ENCODE measurements at regions not wholly inside any gene's neighbourhood (a gene's known extent, or its start where the extent isn't known, plus 50 kb on each side); places are given as distances from the start of the nearest gene placed in this dataset.
"Not testable (repeated sequence)": the region's sequence is repeated elsewhere in the genome, so short reads cannot be mapped to it uniquely, and the experiment has no call there.

DNA sequence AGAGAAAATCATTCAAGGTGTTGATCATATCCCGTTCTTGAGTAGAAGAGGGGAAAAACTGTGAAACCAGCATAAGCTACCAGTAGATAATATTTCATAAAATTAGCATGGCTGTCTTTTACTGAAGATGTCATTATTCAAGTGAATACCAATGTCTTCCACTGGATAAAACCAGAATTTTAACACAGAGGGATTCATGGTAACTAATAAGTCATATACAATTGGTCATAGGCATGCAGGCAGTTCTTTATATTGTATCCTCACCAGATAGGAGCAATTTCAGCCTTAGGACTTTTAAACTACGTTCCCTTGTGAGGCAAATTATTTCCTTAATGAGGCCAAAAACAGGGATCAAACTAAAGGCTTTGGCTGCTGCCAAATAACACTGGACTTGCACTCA lies 202.3 kb upstream of the PITRM1 start:
- Mint-ChIP-seq H3K27me3 (ENCODE audit: low read depth) (peaks cover 5% of the 10 kb centered on the region), H3K4me1 (ENCODE audit: low read depth) (no peaks in the 10 kb centered on the region), H3K4me3 (no peak overlapping the region), H3K9me3 (no peaks in the 10 kb centered on the region), H3K27ac (no peak overlapping the region), H3K36me3 (ENCODE audit: low read depth) (no peaks in the 10 kb centered on the region)
- DNase-seq (ENCODE audit: low spot score), result no peak

DNA sequence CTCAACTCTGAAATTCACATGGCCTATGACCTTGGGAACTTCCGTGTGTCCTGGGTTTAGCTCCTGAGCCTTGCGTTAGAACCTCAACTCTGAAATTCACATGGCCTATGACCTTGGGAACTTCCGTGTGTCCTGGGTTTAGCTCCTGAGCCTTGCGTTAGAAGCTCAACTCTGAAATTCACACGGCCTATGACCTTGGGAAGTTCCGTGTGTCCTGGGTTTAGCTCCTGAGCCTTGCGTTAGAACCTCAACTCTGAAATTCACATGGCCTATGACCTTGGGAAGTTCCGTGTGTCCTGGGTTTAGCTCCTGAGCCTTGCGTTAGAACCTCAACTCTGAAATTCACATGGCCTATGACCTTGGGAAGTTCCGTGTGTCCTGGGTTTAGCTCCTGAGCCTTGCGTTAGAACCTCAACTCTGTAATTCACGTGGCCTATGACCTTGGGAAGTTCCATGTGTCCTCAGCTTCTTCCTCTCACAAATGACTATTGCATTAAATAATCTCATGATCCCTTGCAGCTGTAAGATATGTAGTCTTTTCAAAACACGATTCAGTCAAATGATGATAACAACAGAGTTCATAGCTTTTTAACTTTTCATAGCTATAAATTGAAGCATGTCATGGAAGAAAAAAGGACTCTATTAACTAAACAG lies 200.9 kb upstream of the PITRM1 start:
- not testable (repeated sequence) for H3K27me3 Mint-ChIP-seq (ENCODE audit: low read depth); H3K9me3 Mint-ChIP-seq

DNA sequence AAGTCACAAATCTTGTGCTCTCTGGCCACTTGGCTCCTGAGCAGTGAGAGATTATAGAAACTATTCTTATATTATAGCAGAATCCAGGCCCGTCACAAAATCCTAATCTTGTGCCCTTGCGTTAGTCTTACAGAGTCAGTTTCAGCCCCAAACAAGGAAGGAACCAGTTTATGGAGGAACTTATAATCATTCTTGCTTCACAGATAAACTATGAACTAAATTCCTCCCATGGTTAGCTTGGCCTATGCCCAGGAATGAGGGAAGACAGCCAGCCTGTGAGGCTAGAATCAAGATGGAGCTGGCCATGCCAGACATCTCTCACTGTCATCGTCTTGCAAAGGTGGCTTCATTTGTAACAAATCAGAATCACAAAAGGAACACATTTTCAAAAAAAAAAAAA lies 199.7 kb upstream of the PITRM1 start:
- Mint-ChIP-seq H3K27ac (no peak overlapping the region), H3K27me3 (ENCODE audit: low read depth) (peaks cover 8% of the 10 kb centered on the region), H3K36me3 (ENCODE audit: low read depth) (no peaks in the 10 kb centered on the region), H3K4me3 (no peak overlapping the region), H3K4me1 (ENCODE audit: low read depth) (no peaks in the 10 kb centered on the region), H3K9me3 (no peaks in the 10 kb centered on the region)
- no peak for DNase-seq (ENCODE audit: low spot score)

More for the DNA sequence above, 200.9 kb upstream of the PITRM1 start:
- H3K4me3 Mint-ChIP-seq; H3K27ac Mint-ChIP-seq; DNase-seq (ENCODE audit: low spot score); H3K4me1 Mint-ChIP-seq (ENCODE audit: low read depth); H3K36me3 Mint-ChIP-seq (ENCODE audit: low read depth): not testable (repeated sequence)

DNA sequence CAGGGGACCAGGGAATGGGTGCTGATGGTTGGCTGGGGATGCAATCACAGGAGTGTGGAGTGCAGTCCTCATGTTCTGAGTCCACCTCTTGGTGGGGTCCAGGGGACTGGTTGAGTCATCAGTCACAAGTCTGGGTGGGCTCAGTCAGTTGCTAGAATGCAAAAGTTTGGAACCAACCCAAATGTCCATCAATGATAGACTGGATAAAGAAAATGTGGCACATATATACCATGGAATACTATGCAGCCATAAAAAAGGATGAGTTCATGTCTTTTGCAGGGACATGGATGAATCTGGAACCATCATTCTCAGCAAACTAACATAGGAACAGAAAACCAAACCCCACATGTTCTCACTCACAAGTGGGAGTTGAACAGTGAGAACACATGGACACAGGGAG lies 199.0 kb upstream of the PITRM1 start:
- not testable (repeated sequence) for H3K9me3 Mint-ChIP-seq; H3K27me3 Mint-ChIP-seq (ENCODE audit: low read depth); H3K27ac Mint-ChIP-seq; H3K4me3 Mint-ChIP-seq; H3K4me1 Mint-ChIP-seq (ENCODE audit: low read depth); DNase-seq (ENCODE audit: low spot score); H3K36me3 Mint-ChIP-seq (ENCODE audit: low read depth)

DNA sequence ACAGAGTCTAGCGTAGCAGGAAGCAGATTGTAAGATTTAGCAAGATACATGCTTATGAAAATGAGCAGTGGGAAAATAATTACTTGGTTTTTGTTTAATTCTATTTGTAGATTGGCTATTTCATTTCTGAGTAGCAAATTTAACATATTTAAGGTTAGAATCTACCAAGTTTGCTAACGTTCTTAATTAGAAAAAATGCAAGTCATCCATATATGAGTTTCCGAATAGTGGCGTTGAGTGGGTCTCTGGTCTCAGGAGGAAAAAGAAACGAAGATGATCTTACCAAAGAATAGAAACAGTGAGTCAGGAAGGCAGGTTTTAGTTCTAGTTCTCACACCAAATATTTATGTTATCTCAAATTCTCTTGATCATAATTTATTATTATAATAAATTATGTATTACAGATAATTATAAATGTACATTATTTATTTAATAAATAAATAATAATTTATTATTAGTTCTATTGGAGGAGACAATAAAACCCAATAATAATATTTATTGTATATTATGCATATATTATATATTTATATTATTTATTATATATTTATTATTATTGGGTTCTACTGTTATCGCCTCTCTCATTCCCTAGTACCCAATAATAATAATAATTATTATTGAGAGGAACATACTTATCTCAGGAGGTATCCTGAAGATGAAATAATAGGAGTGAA lies 194.3 kb upstream of the PITRM1 start:
- DNase-seq (ENCODE audit: low spot score), result no peak
- Mint-ChIP-seq H3K36me3 (ENCODE audit: low read depth) (no peaks in the 10 kb centered on the region), H3K9me3 (no peaks in the 10 kb centered on the region), H3K4me3 (no peak overlapping the region), H3K27ac (no peak overlapping the region), H3K4me1 (ENCODE audit: low read depth) (no peaks in the 10 kb centered on the region), H3K27me3 (ENCODE audit: low read depth) (peaks cover 3% of the 10 kb centered on the region)

DNA sequence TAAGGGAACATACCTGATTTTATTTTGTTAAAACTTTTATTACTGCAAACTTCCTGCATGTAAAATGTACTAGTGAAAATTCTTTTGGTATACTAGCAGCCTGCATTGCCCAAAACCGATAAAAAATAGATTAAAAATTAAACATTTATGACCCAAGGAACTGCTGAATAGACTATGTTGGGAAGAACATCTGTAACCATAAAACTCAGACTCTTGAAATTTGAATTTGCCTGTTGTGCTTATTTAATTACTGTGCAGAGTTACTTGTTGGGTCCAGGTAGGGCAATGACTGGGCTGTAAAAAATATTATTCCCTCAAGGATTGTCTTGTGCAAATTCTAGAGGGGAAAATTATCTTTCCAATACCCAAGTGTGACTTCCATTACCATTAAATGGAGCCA lies 193.5 kb upstream of the PITRM1 start:
- no peaks in the 10 kb centered on the region for H3K36me3 Mint-ChIP-seq (ENCODE audit: low read depth)
- no peak for DNase-seq (ENCODE audit: low spot score)
- no peaks in the 10 kb centered on the region for H3K4me1 Mint-ChIP-seq (ENCODE audit: low read depth)
- no peak overlapping the region for H3K27ac Mint-ChIP-seq
- H3K9me3 Mint-ChIP-seq, result peaks cover 5% of the 10 kb centered on the region
- H3K27me3 Mint-ChIP-seq (ENCODE audit: low read depth), result peaks cover 4% of the 10 kb centered on the region
- no peak overlapping the region for H3K4me3 Mint-ChIP-seq

DNA sequence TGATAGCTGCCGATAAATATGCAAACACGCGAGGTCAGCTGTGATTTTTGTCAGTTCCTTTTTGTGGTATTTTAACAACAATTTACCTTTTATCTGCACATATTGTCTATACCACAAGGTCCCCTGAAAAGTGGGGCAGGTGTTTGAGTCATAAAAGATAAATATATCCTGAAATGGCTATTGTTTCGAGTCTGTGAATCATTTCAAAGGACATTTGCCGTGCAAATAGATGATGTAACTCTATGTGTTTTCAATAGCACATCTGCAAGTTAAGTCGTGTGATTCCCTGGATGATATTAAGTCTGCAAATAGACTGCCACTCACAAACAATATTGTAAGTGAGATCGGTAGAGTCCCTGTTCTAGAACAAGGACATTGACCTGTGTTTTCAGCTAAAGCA lies 193.0 kb upstream of the PITRM1 start:
- H3K27ac Mint-ChIP-seq, result no peak overlapping the region

DNA sequence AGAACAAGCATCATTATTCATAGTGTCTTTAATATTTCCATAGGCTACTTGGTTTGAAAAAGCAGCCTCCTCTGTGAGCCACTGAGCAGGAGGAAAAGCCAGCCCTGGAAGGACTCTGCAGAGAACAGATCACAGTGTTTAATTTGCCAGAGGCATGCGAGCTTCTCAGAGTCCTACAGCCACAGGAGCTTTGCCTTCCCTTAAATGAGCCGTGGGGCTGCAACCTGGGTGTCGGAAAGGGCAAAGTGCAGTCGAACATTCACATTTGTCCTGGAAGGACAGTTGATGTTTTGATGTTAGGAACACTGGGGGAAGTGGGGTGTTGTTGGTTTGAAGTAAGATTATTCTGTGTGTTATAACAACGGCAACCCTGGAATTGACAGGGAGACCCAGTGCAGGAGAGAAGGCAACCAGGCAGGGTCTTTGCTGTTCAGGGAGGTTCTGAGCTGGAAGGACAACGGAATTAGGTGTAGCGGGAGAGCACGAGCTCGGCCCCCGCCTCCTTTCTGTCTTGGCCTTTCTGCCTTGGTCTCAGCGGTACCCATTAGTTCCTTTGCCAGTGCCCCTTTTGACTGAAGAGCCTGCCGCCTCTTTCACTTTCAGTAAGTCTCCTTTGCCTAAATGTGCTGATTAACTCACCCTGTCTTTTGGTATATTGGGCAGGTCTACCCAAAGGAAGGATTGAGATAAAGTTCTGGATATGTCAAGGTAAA lies 192.3 kb upstream of the PITRM1 start:
- H3K4me3 Mint-ChIP-seq, result no peak overlapping the region
- no peak for DNase-seq (ENCODE audit: low spot score)
- peaks cover 6% of the 10 kb centered on the region for H3K27me3 Mint-ChIP-seq (ENCODE audit: low read depth)

More for the DNA sequence above, 193.0 kb upstream of the PITRM1 start:
- H3K9me3 Mint-ChIP-seq, result peaks cover 9% of the 10 kb centered on the region
- H3K36me3 Mint-ChIP-seq (ENCODE audit: low read depth), result no peaks in the 10 kb centered on the region
- no peak overlapping the region for H3K4me3 Mint-ChIP-seq
- peaks cover 6% of the 10 kb centered on the region for H3K27me3 Mint-ChIP-seq (ENCODE audit: low read depth)
- no peak for DNase-seq (ENCODE audit: low spot score)
- no peaks in the 10 kb centered on the region for H3K4me1 Mint-ChIP-seq (ENCODE audit: low read depth)

DNA sequence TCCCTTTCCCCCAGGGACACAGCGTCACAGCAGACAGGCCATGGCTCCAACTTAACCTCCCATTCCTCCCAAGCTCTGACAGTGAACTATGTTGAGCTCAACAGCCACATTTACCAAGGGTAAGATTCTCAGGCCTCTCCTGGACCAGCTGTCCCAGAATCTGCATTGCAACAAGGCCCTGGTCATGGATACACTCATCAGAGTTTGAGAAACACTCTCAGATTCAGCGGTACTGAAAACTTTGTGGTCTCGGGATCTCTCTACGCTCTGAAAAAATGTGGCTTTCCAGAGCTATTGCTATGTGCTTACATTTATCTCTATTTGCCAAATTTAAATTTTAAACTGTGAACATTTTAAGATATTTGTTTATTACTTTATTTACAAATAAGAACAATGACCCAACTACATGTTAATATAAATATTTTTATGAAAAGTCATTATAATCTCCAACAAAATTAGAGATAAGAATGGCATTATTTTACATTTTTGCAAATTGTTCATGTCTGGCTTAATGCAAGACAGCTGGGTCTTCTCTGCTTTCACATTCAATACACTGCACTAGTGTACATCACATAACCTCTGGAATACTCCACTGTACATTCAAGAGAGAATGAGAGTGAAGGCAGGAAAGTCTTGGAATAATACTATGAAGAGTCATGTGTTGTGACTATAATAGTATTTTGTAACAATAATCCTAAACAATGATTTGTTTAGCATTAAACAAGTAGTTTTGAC lies 190.9 kb upstream of the PITRM1 start:
- H3K27ac Mint-ChIP-seq, result no peak overlapping the region
- peaks cover 3% of the 10 kb centered on the region for H3K27me3 Mint-ChIP-seq (ENCODE audit: low read depth)
- DNase-seq (ENCODE audit: low spot score), result no peak
- no peaks in the 10 kb centered on the region for H3K4me1 Mint-ChIP-seq (ENCODE audit: low read depth)
- no peaks in the 10 kb centered on the region for H3K36me3 Mint-ChIP-seq (ENCODE audit: low read depth)
- no peak overlapping the region for H3K4me3 Mint-ChIP-seq
- peaks cover 16% of the 10 kb centered on the region for H3K9me3 Mint-ChIP-seq

More for the DNA sequence above, 192.3 kb upstream of the PITRM1 start:
- Mint-ChIP-seq H3K27ac (no peak overlapping the region), H3K9me3 (peaks cover 13% of the 10 kb centered on the region), H3K36me3 (ENCODE audit: low read depth) (no peaks in the 10 kb centered on the region), H3K4me1 (ENCODE audit: low read depth) (no peaks in the 10 kb centered on the region)

DNA sequence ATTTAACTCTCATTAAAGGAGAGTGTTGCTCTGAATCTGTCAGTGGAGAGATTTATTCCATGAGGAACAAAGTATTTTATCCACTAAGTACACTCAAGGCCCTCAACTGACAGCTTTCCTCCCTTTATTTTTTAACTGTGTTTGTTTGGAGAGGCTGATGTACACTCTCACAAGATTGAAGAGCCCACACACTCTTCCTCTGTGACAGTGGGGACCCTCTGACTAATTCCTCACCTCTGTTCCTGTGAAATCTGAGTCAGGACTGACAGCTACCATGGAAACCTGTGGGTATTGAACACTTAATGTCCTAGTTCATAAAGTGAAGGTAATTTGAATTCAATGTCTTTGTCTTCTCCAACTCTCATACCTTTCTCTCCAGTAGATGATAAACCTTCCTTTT lies 189.8 kb upstream of the PITRM1 start:
- no peaks in the 10 kb centered on the region for H3K4me1 Mint-ChIP-seq (ENCODE audit: low read depth)
- H3K36me3 Mint-ChIP-seq (ENCODE audit: low read depth), result no peaks in the 10 kb centered on the region
- peaks cover 4% of the 10 kb centered on the region for H3K27me3 Mint-ChIP-seq (ENCODE audit: low read depth)
- no peak overlapping the region for H3K27ac Mint-ChIP-seq
- no peak overlapping the region for H3K4me3 Mint-ChIP-seq
- H3K9me3 Mint-ChIP-seq, result peaks cover 16% of the 10 kb centered on the region
- DNase-seq (ENCODE audit: low spot score), result no peak

DNA sequence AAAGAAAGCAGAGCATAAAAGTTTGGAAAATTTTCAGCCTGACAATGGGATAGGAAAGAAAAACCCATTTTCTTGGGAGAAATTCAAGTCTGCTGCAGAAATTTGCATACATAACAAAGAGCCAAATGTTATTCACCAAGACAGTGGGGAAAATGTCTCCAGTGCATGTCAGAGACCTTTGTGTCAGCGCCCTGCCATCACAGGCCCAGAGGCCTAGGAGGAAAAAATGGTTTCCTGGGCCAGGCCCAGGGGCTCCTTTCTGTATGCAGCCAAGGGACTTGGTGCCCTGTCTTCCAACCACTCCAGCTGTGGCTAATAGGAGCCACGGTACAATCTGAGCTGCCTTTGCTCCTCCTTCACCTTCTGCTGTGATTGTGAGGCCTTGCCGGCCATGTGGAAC lies 189.1 kb upstream of the PITRM1 start:
- H3K4me3 Mint-ChIP-seq, result no peak overlapping the region
- no peak for DNase-seq (ENCODE audit: low spot score)
- H3K9me3 Mint-ChIP-seq, result peaks cover 16% of the 10 kb centered on the region
- H3K27ac Mint-ChIP-seq, result no peak overlapping the region
- H3K36me3 Mint-ChIP-seq (ENCODE audit: low read depth), result no peaks in the 10 kb centered on the region
- no peaks in the 10 kb centered on the region for H3K4me1 Mint-ChIP-seq (ENCODE audit: low read depth)
- peaks cover 5% of the 10 kb centered on the region for H3K27me3 Mint-ChIP-seq (ENCODE audit: low read depth)

DNA sequence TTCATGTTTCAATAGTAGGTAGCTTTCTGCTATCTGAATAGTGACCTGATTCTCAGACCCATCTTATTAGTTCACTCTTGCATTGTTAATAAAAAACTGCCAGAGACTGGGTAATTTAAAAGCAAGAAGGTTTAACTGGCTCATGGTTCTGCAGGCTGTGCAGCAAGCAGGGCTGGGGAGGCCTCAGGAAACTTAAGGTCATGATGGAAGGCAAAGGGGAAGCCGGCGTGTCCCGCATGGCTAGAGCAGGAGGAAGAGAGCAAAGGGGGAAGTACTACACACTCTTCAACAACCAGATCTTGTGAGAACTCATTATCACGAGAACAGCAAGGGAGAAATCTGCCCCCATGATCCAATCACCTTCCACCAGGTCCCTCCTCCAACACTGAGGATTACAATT lies 185.2 kb upstream of the PITRM1 start:
- no peak overlapping the region for H3K4me3 Mint-ChIP-seq
- DNase-seq (ENCODE audit: low spot score), result no peak
- peaks cover 16% of the 10 kb centered on the region for H3K9me3 Mint-ChIP-seq
- no peak overlapping the region for H3K27ac Mint-ChIP-seq
- peaks cover 11% of the 10 kb centered on the region for H3K27me3 Mint-ChIP-seq (ENCODE audit: low read depth)
- no peaks in the 10 kb centered on the region for H3K36me3 Mint-ChIP-seq (ENCODE audit: low read depth)
- no peaks in the 10 kb centered on the region for H3K4me1 Mint-ChIP-seq (ENCODE audit: low read depth)

DNA sequence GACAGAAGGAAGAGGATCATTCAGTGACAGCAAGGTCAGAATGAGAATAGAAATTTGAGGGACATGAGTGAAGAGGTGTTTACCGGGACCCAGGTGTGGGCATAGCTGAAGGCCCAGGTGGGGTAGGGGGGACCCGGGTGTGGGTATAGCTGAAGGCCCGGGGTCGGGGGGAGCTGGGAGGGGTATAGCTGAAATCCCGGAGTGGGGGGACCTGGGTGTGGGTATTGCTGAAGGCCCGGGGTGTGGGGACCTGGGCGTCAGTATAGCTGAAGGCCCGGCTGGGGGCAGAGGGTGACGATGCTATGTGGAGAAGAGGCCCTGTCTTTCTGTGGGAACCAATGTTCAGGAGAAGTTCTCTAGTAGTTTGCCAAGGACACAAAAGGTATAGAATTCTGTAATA lies 183.0 kb upstream of the PITRM1 start:
- Mint-ChIP-seq H3K36me3 (ENCODE audit: low read depth) (no peaks in the 10 kb centered on the region), H3K27ac (no peak overlapping the region), H3K27me3 (ENCODE audit: low read depth) (peaks cover 16% of the 10 kb centered on the region), H3K9me3 (peaks cover 6% of the 10 kb centered on the region), H3K4me3 (no peak overlapping the region), H3K4me1 (ENCODE audit: low read depth) (peaks cover 2% of the 10 kb centered on the region)
- no peak for DNase-seq (ENCODE audit: low spot score)
